SIG-M5 (cell line): ENCODE measurements at regions not wholly inside any gene's neighbourhood (a gene's known extent, or its start where the extent isn't known, plus 50 kb on each side); places are given as distances from the start of the nearest gene placed in this dataset.
"Not testable (repeated sequence)": the region's sequence is repeated elsewhere in the genome, so short reads cannot be mapped to it uniquely, and the experiment has no call there.

Experiments
- DNase-seq: peaks from one replicate; lab custom pipeline; 2025; lab: John Stamatoyannopoulos, UW

- no peak for DNase-seq
These were observed 91.4 kb upstream of the AGAP1 start for GRCh38 chr2:235402422-235402821.

GRCh38 chr2:235405612-235406361 is 88.1 kb upstream of the AGAP1 start:
- no peak for DNase-seq

GRCh38 chr2:235406430-235406829 is 87.4 kb upstream of the AGAP1 start:
- no peak for DNase-seq

- DNase-seq = no peak
These were observed 81.8 kb upstream of the AGAP1 start for GRCh38 chr2:235411905-235412485.

GRCh38 chr2:235413064-235413463 is 80.8 kb upstream of the AGAP1 start:
- no peak for DNase-seq

- no peak for DNase-seq
These were observed 79.4 kb upstream of the AGAP1 start for GRCh38 chr2:235414422-235414821.

- DNase-seq = no peak
These were observed 76.9 kb upstream of the AGAP1 start for GRCh38 chr2:235416858-235417499.

- no peak for DNase-seq
These were observed 74.9 kb upstream of the AGAP1 start for GRCh38 chr2:235418918-235419317.

- DNase-seq = no peak
These were observed 73.8 kb upstream of the AGAP1 start for GRCh38 chr2:235419996-235420395.

GRCh38 chr2:235421618-235422017 is 72.2 kb upstream of the AGAP1 start:
- no peak for DNase-seq

GRCh38 chr2:235430366-235431083 is 63.3 kb upstream of the AGAP1 start:
- DNase-seq = no peak

GRCh38 chr2:235432741-235433520 is 60.9 kb upstream of the AGAP1 start:
- no peak for DNase-seq

- no peak for DNase-seq
These were observed 60.0 kb upstream of the AGAP1 start for GRCh38 chr2:235433860-235434259.

- DNase-seq = no peak
These were observed 53.7 kb upstream of the AGAP1 start for GRCh38 chr2:235439959-235440662.

GRCh38 chr2:235443580-235443979 is 50.3 kb upstream of the AGAP1 start:
- not testable (repeated sequence) for DNase-seq
